CD4-positive, CD25-positive, alpha-beta regulatory T cell (primary cell): ENCODE measurements at regions not wholly inside any gene's neighbourhood (a gene's known extent, or its start where the extent isn't known, plus 50 kb on each side); places are given as distances from the start of the nearest gene placed in this dataset.

ENCODE experiments used
- ATAC-seq, 2 donors: fragments of 150-1000 bp; cut with Tn5 transposase; one replicate each; pipeline ENCODE4 v1.10.0; 2021; ENCODE audit warnings: low read depth in 2 of 2, moderate number of reproducible peaks in 2 of 2, moderate library complexity in 1 of 2
- DNase-seq, 3 donors: peaks; one replicate each; pipeline versions ENCODE4 v3.0.0 to v3.0.0-alpha.2; 2012 to 2022; ENCODE audit warnings: mixed read lengths in 1 of 3
- H3K27ac ChIP-seq: one replicate; pipeline ENCODE4 v1.7.0; 2013; ENCODE audit warnings: mild to moderate bottlenecking, low read length; ENCODE audit not compliant: insufficient read depth, poor library complexity, severe bottlenecking
- H3K27me3 ChIP-seq: one replicate; pipeline ENCODE4 v1.7.0; 2013; ENCODE audit warnings: low read length; ENCODE audit not compliant: control insufficient read depth, insufficient read depth
- H3K36me3 ChIP-seq: one replicate; pipeline ENCODE4 v1.7.0; 2013; ENCODE audit warnings: mild to moderate bottlenecking, low read length, moderate library complexity; ENCODE audit not compliant: control insufficient read depth, insufficient read depth
- H3K4me1 ChIP-seq: 2 replicates; pipeline ENCODE4 v1.7.0; 2013; ENCODE audit warnings: mild to moderate bottlenecking, low read length; ENCODE audit not compliant: insufficient read depth, control insufficient read depth, poor library complexity, severe bottlenecking
- H3K4me3 ChIP-seq: one replicate; pipeline ENCODE4 v1.7.0; 2013; ENCODE audit warnings: low read depth, mild to moderate bottlenecking, low read length, moderate library complexity
- H3K9me3 ChIP-seq, 2 experiments: 1 replicate in 1 of 2; 2 replicates in 1 of 2; pipeline ENCODE4 v1.7.0; 2013; ENCODE audit warnings: low read length in 2 of 2, mild to moderate bottlenecking in 1 of 2, moderate library complexity in 1 of 2; ENCODE audit not compliant: control insufficient read depth in 2 of 2
- H3K27ac Mint-ChIP-seq, 3 donors: one replicate each; pipeline ENCODE4 v1.8.0; 2020 to 2022; ENCODE audit warnings: mild to moderate bottlenecking in 3 of 3, mixed read lengths in 3 of 3, moderate library complexity in 2 of 3
- H3K27me3 Mint-ChIP-seq: one replicate; pipeline ENCODE4 v1.8.0; 2022; ENCODE audit warnings: mild to moderate bottlenecking, mixed read lengths
- H3K36me3 Mint-ChIP-seq: one replicate; pipeline ENCODE4 v1.8.0; 2020; ENCODE audit warnings: mixed read lengths
- H3K4me1 Mint-ChIP-seq, 4 donors: one replicate each; pipeline ENCODE4 v1.8.0; 2020 to 2022; ENCODE audit warnings: mixed read lengths in 4 of 4, mild to moderate bottlenecking in 1 of 4
- H3K4me3 Mint-ChIP-seq, 4 donors: one replicate each; pipeline ENCODE4 v1.8.0; 2020 to 2022; ENCODE audit warnings: mild to moderate bottlenecking in 4 of 4, mixed read lengths in 4 of 4, moderate library complexity in 3 of 4
- H3K9me3 Mint-ChIP-seq, 7 donors: one replicate each; pipeline ENCODE4 v1.8.0; 2020 to 2022; ENCODE audit warnings: mixed read lengths in 7 of 7, mild to moderate bottlenecking in 3 of 7, moderate library complexity in 2 of 7

- H3K9me3 Mint-ChIP-seq = no peaks in the 10 kb centered on the region
- no peaks in the 10 kb centered on the region for H3K27me3 Mint-ChIP-seq
Measured at GRCh38 chr12:94790370-94790769, 140.0 kb upstream of the TMCC3 start.

GRCh38 chr12:94789510-94790225 is 139.3 kb upstream of the TMCC3 start:
- Mint-ChIP-seq H3K9me3 (no peaks in the 10 kb centered on the region), H3K4me3 (no peak overlapping the region), H3K27me3 (no peaks in the 10 kb centered on the region), H3K36me3 (no peaks in the 10 kb centered on the region), H3K27ac (no peak overlapping the region), H3K4me1 (peaks cover 0 to 18% (median 2%) of the 10 kb centered on the region in 4 donors)
- ATAC-seq (no peak), DNase-seq (no peak)
- no peak overlapping the region for H3K27ac ChIP-seq
- H3K4me3 ChIP-seq = no peak overlapping the region
- H3K36me3 ChIP-seq = no peaks in the 10 kb centered on the region
- no peaks in the 10 kb centered on the region for H3K9me3 ChIP-seq
- H3K27me3 ChIP-seq = no peaks in the 10 kb centered on the region
- H3K4me1 ChIP-seq = no peaks in the 10 kb centered on the region

More at GRCh38 chr12:94790370-94790769, 140.0 kb upstream of the TMCC3 start:
- Histone ChIP-seq H3K4me3 (no peak overlapping the region), H3K4me1 (no peaks in the 10 kb centered on the region), H3K27ac (no peak overlapping the region), H3K27me3 (no peaks in the 10 kb centered on the region), H3K9me3 (no peaks in the 10 kb centered on the region), H3K36me3 (no peaks in the 10 kb centered on the region)
- Mint-ChIP-seq H3K36me3 (no peaks in the 10 kb centered on the region), H3K27ac (no peak overlapping the region), H3K4me3 (no peak overlapping the region), H3K4me1 (peaks cover 0 to 25% (median 2%) of the 10 kb centered on the region in 4 donors)
- DNase-seq (no peak), ATAC-seq (no peak)

DNA sequence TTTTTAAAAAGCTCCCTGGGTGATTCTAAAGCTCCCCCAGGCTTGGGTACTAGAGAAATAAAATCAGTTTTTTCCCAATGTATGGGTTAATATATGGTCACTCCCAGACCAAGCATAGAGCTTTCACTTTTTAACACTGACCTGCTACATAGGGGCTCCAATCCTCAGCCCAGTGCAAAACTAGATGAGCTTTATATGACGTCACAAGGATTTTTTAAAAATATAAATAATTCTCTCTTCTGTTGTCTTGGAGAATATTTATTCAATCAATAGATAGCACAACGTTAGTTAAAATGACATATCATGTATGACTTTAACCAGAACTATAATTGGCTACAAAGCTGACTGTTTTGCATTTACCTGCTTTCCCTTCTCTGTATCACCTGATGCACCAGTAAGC is 137.9 kb upstream of the TMCC3 start:
- no peaks in the 10 kb centered on the region for H3K4me1 ChIP-seq
- H3K27ac ChIP-seq = no peak overlapping the region
- ATAC-seq = no peak
- no peaks in the 10 kb centered on the region for H3K27me3 ChIP-seq
- Mint-ChIP-seq H3K36me3 (peaks cover 4% of the 10 kb centered on the region), H3K4me1 (peaks cover 0 to 10% (median 0%) of the 10 kb centered on the region in 4 donors), H3K4me3 (no peak overlapping the region), H3K27me3 (no peaks in the 10 kb centered on the region), H3K27ac (no peak overlapping the region), H3K9me3 (peaks cover 0 to 4% (median 0%) of the 10 kb centered on the region in 7 donors)
- no peaks in the 10 kb centered on the region for H3K36me3 ChIP-seq
- H3K4me3 ChIP-seq = no peak overlapping the region
- DNase-seq = no peak
- H3K9me3 ChIP-seq = no peaks in the 10 kb centered on the region

GRCh38 chr12:94786906-94787305 is 136.5 kb upstream of the TMCC3 start:
- peaks cover 0 to 6% (median 0%) of the 10 kb centered on the region in 7 donors for H3K9me3 Mint-ChIP-seq
- H3K4me3 Mint-ChIP-seq = no peak overlapping the region
- H3K36me3 Mint-ChIP-seq = peaks cover 4% of the 10 kb centered on the region
- Histone ChIP-seq H3K27ac (no peak overlapping the region), H3K27me3 (no peaks in the 10 kb centered on the region), H3K4me3 (no peak overlapping the region), H3K9me3 (no peaks in the 10 kb centered on the region), H3K36me3 (no peaks in the 10 kb centered on the region), H3K4me1 (no peaks in the 10 kb centered on the region)
- no peak for DNase-seq
- no peak for ATAC-seq
- H3K27ac Mint-ChIP-seq = no peak overlapping the region
- H3K27me3 Mint-ChIP-seq = no peaks in the 10 kb centered on the region
- no peaks in the 10 kb centered on the region for H3K4me1 Mint-ChIP-seq

DNA sequence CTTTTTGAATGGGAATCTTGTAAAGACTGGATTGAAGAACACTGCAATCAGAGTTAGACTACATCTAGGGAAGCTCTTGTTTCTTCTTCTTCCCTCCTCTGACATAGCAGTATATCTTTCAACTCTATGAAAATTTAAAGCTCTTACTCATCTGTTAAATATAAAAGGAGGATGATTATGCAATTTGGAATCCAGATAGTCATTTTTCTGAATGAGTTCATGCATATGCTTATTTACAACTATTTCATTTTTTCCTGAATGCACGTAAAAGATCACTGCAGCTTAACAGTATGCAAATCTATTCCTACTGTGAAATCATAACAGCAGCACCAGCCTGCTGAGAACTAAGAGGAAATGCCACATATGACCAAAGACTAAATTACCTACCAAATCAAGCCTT is 133.5 kb upstream of the TMCC3 start:
- Mint-ChIP-seq H3K4me1 (peaks cover 0 to 2% (median 0%) of the 10 kb centered on the region in 4 donors), H3K4me3 (no peak overlapping the region), H3K27me3 (no peaks in the 10 kb centered on the region), H3K9me3 (peaks cover 0 to 6% (median 1%) of the 10 kb centered on the region in 7 donors), H3K27ac (no peak overlapping the region), H3K36me3 (peaks cover 4% of the 10 kb centered on the region)
- Histone ChIP-seq H3K27me3 (no peaks in the 10 kb centered on the region), H3K9me3 (no peaks in the 10 kb centered on the region), H3K36me3 (no peaks in the 10 kb centered on the region), H3K4me1 (no peaks in the 10 kb centered on the region), H3K4me3 (no peak overlapping the region), H3K27ac (no peak overlapping the region)
- no peak for ATAC-seq
- no peak for DNase-seq

DNA sequence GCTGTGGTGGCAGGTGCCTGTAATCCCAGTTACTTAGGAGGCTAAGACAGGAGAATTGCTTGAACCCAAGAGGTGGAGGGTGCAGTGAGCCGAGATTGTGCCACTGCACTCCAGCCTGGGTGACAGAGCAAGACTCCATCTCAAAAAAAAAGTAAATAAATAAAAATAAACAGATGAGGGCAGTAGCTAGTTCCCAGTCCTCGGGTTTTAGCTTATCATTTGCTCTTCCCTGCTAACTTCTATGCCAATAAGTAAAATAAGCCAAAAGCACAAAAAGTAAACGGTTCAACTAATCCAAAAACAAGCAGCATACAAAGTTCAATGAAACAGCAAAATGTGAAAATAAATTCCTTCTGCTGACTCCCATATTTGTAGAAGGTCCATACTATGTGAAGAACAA is 133.0 kb upstream of the TMCC3 start:
- Mint-ChIP-seq H3K4me1 (peaks cover 0 to 2% (median 0%) of the 10 kb centered on the region in 4 donors), H3K27ac (no peak overlapping the region), H3K27me3 (no peaks in the 10 kb centered on the region), H3K4me3 (no peak overlapping the region), H3K9me3 (peaks cover 0 to 6% (median 1%) of the 10 kb centered on the region in 7 donors), H3K36me3 (peaks cover 4% of the 10 kb centered on the region)
- no peaks in the 10 kb centered on the region for H3K9me3 ChIP-seq
- H3K27me3 ChIP-seq = no peaks in the 10 kb centered on the region
- H3K4me1 ChIP-seq = no peaks in the 10 kb centered on the region
- ATAC-seq = no peak
- no peak overlapping the region for H3K4me3 ChIP-seq
- DNase-seq = no peak
- no peaks in the 10 kb centered on the region for H3K36me3 ChIP-seq
- H3K27ac ChIP-seq = no peak overlapping the region

DNA sequence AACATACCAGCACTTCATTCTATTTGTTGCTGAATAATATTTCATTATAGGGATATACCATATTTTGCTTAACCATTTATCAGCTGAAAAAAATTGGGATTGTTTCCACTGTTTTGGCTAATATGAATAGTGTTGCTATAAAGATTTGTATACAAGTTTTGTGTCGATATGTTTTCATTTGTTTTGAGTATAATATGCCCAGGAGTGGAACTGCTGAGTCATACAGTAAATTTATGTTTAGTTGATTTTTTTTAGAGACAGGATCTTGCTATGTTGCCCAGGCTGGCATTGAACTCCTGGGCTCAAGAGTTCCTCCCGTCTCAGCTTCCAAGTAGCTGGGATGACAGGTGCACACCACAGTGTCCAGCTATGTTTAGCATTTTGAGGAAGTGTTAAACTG is 131.5 kb upstream of the TMCC3 start:
- Mint-ChIP-seq H3K4me1 (peaks cover 0 to 2% (median 0%) of the 10 kb centered on the region in 4 donors), H3K27me3 (peaks cover 8% of the 10 kb centered on the region), H3K27ac (no peak overlapping the region), H3K36me3 (peaks cover 4% of the 10 kb centered on the region), H3K4me3 (no peak overlapping the region), H3K9me3 (peaks cover 0 to 6% (median 1%) of the 10 kb centered on the region in 7 donors)
- peaks cover 2% of the 10 kb centered on the region for H3K27me3 ChIP-seq
- no peaks in the 10 kb centered on the region for H3K4me1 ChIP-seq
- no peak overlapping the region for H3K4me3 ChIP-seq
- no peak for DNase-seq
- H3K36me3 ChIP-seq = no peaks in the 10 kb centered on the region
- ATAC-seq = no peak
- no peak overlapping the region for H3K27ac ChIP-seq
- H3K9me3 ChIP-seq = no peaks in the 10 kb centered on the region

- Histone ChIP-seq H3K36me3 (no peaks in the 10 kb centered on the region), H3K27ac (no peak overlapping the region), H3K27me3 (peaks cover 2% of the 10 kb centered on the region), H3K9me3 (no peaks in the 10 kb centered on the region), H3K4me1 (no peaks in the 10 kb centered on the region), H3K4me3 (no peak overlapping the region)
- DNase-seq (no peak), ATAC-seq (no peak)
- Mint-ChIP-seq H3K27ac (no peak overlapping the region), H3K4me3 (no peak overlapping the region), H3K4me1 (peaks cover 0 to 2% (median 0%) of the 10 kb centered on the region in 4 donors), H3K36me3 (peaks cover 2% of the 10 kb centered on the region), H3K9me3 (peaks cover 0 to 6% (median 2%) of the 10 kb centered on the region in 7 donors), H3K27me3 (peaks cover 18% of the 10 kb centered on the region)
Measured at GRCh38 chr12:94779485-94779884, 129.1 kb upstream of the TMCC3 start.
